Choroid plexus epithelial cell (primary cell): ENCODE measurements at regions not wholly inside any gene's neighbourhood (a gene's known extent, or its start where the extent isn't known, plus 50 kb on each side); places are given as distances from the start of the nearest gene placed in this dataset.
A peak's percentile ranks its signal among the peaks of the same experiment; 100 is the strongest.

ENCODE experiments used
- DNase-seq: peaks from one replicate; pipeline ENCODE4 v3.0.0-alpha.2; 2010; ENCODE audit warnings: low read depth
- H3K4me3 ChIP-seq: 2 replicates; pipeline ENCODE4 v1.5.1; 2011; ENCODE audit warnings: low read depth, mild to moderate bottlenecking, control low read depth, low read length, moderate library complexity
- CTCF ChIP-seq: conservative IDR thresholded peaks from 2 replicates; pipeline ENCODE4 v1.5.1; 2011; ENCODE audit warnings: low read depth, mild to moderate bottlenecking, control low read depth, inconsistent platforms, low read length, moderate library complexity

GRCh38 chr18:76691800-76692199, 130.6 kb upstream of the ZNF236 start:
- no peak overlapping the region for H3K4me3 ChIP-seq
- no peak for TF ChIP-seq CTCF
- no peak for DNase-seq

- peak; percentile 17 for TF ChIP-seq CTCF
- no peak for DNase-seq
- no peak overlapping the region for H3K4me3 ChIP-seq
Observed at GRCh38 chr18:76689646-76690264, 132.6 kb upstream of the ZNF236 start.

GRCh38 chr18:76688724-76689472, 133.5 kb upstream of the ZNF236 start:
- no peak overlapping the region for H3K4me3 ChIP-seq
- DNase-seq, result no peak
- no peak for TF ChIP-seq CTCF

- peak; percentile 61 for DNase-seq
- no peak overlapping the region for H3K4me3 ChIP-seq
- TF ChIP-seq CTCF, result no peak
Observed at GRCh38 chr18:76687304-76687962, 134.9 kb upstream of the ZNF236 start.

- no peak overlapping the region for H3K4me3 ChIP-seq
- peak; percentile 90 for TF ChIP-seq CTCF
- DNase-seq, result peak; percentile 78
Observed at GRCh38 chr18:76686737-76687231, 135.6 kb upstream of the ZNF236 start.

GRCh38 chr18:76685860-76686259, 136.5 kb upstream of the ZNF236 start:
- H3K4me3 ChIP-seq, result no peak overlapping the region
- DNase-seq, result no peak
- no peak for TF ChIP-seq CTCF
